Activated CD4-positive, alpha-beta T cell treated with anti-CD3 and anti-CD28 coated beads for 24 hours (primary cell): ENCODE measurements at regions not wholly inside any gene's neighbourhood (a gene's known extent, or its start where the extent isn't known, plus 50 kb on each side); places are given as distances from the start of the nearest gene placed in this dataset.

Experiments used
- DNase-seq, 2 donors: peaks; one replicate each; pipeline ENCODE4 v3.0.0-alpha.2; 2020; ENCODE audit warnings: low read depth in 2 of 2

- DNase-seq, result no peak
Measured at GRCh38 chr2:146158072-146158674, 1638.3 kb upstream of the ZEB2 start.

GRCh38 chr2:146147448-146148012 is 1627.6 kb upstream of the ZEB2 start:
- DNase-seq, result no peak

GRCh38 chr2:146143971-146144370 is 1624.1 kb upstream of the ZEB2 start:
- no peak for DNase-seq

- no peak for DNase-seq
Measured at GRCh38 chr2:146138820-146139219, 1618.9 kb upstream of the ZEB2 start.

- no peak for DNase-seq
Measured at GRCh38 chr2:146135245-146135644, 1615.3 kb upstream of the ZEB2 start.

- DNase-seq, result no peak
Measured at GRCh38 chr2:146131785-146132184, 1611.9 kb upstream of the ZEB2 start.

- no peak for DNase-seq
Measured at GRCh38 chr2:146131048-146131447, 1611.1 kb upstream of the ZEB2 start.

- DNase-seq, result no peak
Measured at GRCh38 chr2:146130290-146130689, 1610.4 kb upstream of the ZEB2 start.

- DNase-seq, result no peak
Measured at GRCh38 chr2:146129231-146129630, 1609.3 kb upstream of the ZEB2 start.

- no peak for DNase-seq
Measured at GRCh38 chr2:146128216-146128615, 1608.3 kb upstream of the ZEB2 start.

GRCh38 chr2:146125551-146125950 is 1605.6 kb upstream of the ZEB2 start:
- DNase-seq, result no peak

GRCh38 chr2:146124741-146125140 is 1604.8 kb upstream of the ZEB2 start:
- no peak for DNase-seq

- no peak for DNase-seq
Measured at GRCh38 chr2:146123714-146124113, 1603.8 kb upstream of the ZEB2 start.

- no peak for DNase-seq
Measured at GRCh38 chr2:146123256-146123655, 1603.3 kb upstream of the ZEB2 start.

GRCh38 chr2:146119586-146119985 is 1599.7 kb upstream of the ZEB2 start:
- no peak for DNase-seq

GRCh38 chr2:146108993-146109392 is 1589.1 kb upstream of the ZEB2 start:
- DNase-seq, result no peak

GRCh38 chr2:146094185-146094584 is 1574.3 kb upstream of the ZEB2 start:
- no peak for DNase-seq

- DNase-seq, result no peak
Measured at GRCh38 chr2:146081459-146081858, 1561.5 kb upstream of the ZEB2 start.

- DNase-seq, result no peak
Measured at GRCh38 chr2:146080925-146081324, 1561.0 kb upstream of the ZEB2 start.

GRCh38 chr2:146079216-146079615 is 1559.3 kb upstream of the ZEB2 start:
- DNase-seq, result no peak

- no peak for DNase-seq
Measured at GRCh38 chr2:146077156-146077555, 1557.2 kb upstream of the ZEB2 start.

- no peak for DNase-seq
Measured at GRCh38 chr2:146068051-146068450, 1548.1 kb upstream of the ZEB2 start.

- DNase-seq, result no peak
Measured at GRCh38 chr2:146048141-146048540, 1528.2 kb upstream of the ZEB2 start.

GRCh38 chr2:146041274-146041910 is 1521.5 kb upstream of the ZEB2 start:
- no peak for DNase-seq
